UCSD-AML1 (cell line): ENCODE measurements at regions not wholly inside any gene's neighbourhood (a gene's known extent, or its start where the extent isn't known, plus 50 kb on each side); places are given as distances from the start of the nearest gene placed in this dataset.
"Not testable (repeated sequence)": the region's sequence is repeated elsewhere in the genome, so short reads cannot be mapped to it uniquely, and the experiment has no call there.

ENCODE experiments used
- DNase-seq: peaks from one replicate; lab custom pipeline; 2025; ENCODE audit not compliant: unreplicated experiment; lab: John Stamatoyannopoulos, UW

- no peak for DNase-seq
These were observed 80.4 kb upstream of the ZCCHC2 start for GRCh38 chr18:62442391-62442790.

GRCh38 chr18:62445386-62445917 lies 77.4 kb upstream of the ZCCHC2 start:
- DNase-seq, result no peak

GRCh38 chr18:62446511-62446910 lies 76.3 kb upstream of the ZCCHC2 start:
- DNase-seq, result no peak

GRCh38 chr18:62447652-62448051 lies 75.2 kb upstream of the ZCCHC2 start:
- DNase-seq, result no peak

- DNase-seq, result no peak
These were observed 74.4 kb upstream of the ZCCHC2 start for GRCh38 chr18:62448426-62448825.

- no peak for DNase-seq
These were observed 73.2 kb upstream of the ZCCHC2 start for GRCh38 chr18:62449490-62450104.

GRCh38 chr18:62450175-62450545 lies 72.7 kb upstream of the ZCCHC2 start:
- DNase-seq, result no peak

GRCh38 chr18:62450546-62451410 lies 72.0 kb upstream of the ZCCHC2 start:
- peak; percentile 82 for DNase-seq

- no peak for DNase-seq
These were observed 70.5 kb upstream of the ZCCHC2 start for GRCh38 chr18:62452280-62452831.

GRCh38 chr18:62453864-62454263 lies 69.0 kb upstream of the ZCCHC2 start:
- DNase-seq, result no peak

GRCh38 chr18:62454527-62454926 lies 68.3 kb upstream of the ZCCHC2 start:
- DNase-seq, result no peak

GRCh38 chr18:62455222-62455621 lies 67.6 kb upstream of the ZCCHC2 start:
- no peak for DNase-seq

GRCh38 chr18:62457877-62458276 lies 64.9 kb upstream of the ZCCHC2 start:
- no peak for DNase-seq

GRCh38 chr18:62458346-62458745 lies 64.5 kb upstream of the ZCCHC2 start:
- no peak for DNase-seq

- DNase-seq, result no peak
These were observed 63.7 kb upstream of the ZCCHC2 start for GRCh38 chr18:62458868-62459716.

GRCh38 chr18:62460851-62461300 lies 61.9 kb upstream of the ZCCHC2 start:
- DNase-seq, result no peak

GRCh38 chr18:62461591-62461990 lies 61.2 kb upstream of the ZCCHC2 start:
- no peak for DNase-seq

- DNase-seq, result no peak
These were observed 58.6 kb upstream of the ZCCHC2 start for GRCh38 chr18:62464266-62464665.

GRCh38 chr18:62469131-62469530 lies 53.7 kb upstream of the ZCCHC2 start:
- DNase-seq, result not testable (repeated sequence)
